ENCODE measurements at regions not wholly inside any gene's neighbourhood (a gene's known extent, or its start where the extent isn't known, plus 50 kb on each side); places are given as distances from the start of the nearest gene placed in this dataset.

GRCh38 chr2:120669121-120669952 lies 66.3 kb upstream of the GLI2 start:
- peak; percentile 64 for DNase-seq

GRCh38 chr2:120669971-120670370 lies 65.7 kb upstream of the GLI2 start:
- Mint-ChIP-seq H3K27ac (no peak overlapping the region), H3K9me3 (peaks cover 43% of the 10 kb centered on the region), H3K4me3 (no peak overlapping the region), H3K27me3 (ENCODE audit: low read depth, poor library complexity) (peaks cover 80% of the 10 kb centered on the region), H3K36me3 (ENCODE audit: low read depth) (peaks cover 19% of the 10 kb centered on the region), H3K4me1 (peaks cover 4% of the 10 kb centered on the region)
- DNase-seq = no peak
- TF ChIP-seq CTCF (IDR thresholded peaks at IDR 0.05) = no peak

More at GRCh38 chr2:120669121-120669952, 66.3 kb upstream of the GLI2 start:
- Mint-ChIP-seq H3K4me1 (peaks cover 4% of the 10 kb centered on the region), H3K4me3 (no peak overlapping the region), H3K27ac (no peak overlapping the region), H3K27me3 (ENCODE audit: low read depth, poor library complexity) (peaks cover 74% of the 10 kb centered on the region), H3K9me3 (peaks cover 50% of the 10 kb centered on the region), H3K36me3 (ENCODE audit: low read depth) (peaks cover 21% of the 10 kb centered on the region)
- peak; percentile 60 for TF ChIP-seq CTCF (IDR thresholded peaks at IDR 0.05)

- no peak overlapping the region for H3K4me3 Mint-ChIP-seq
- H3K4me1 Mint-ChIP-seq = peaks cover 4% of the 10 kb centered on the region
- H3K9me3 Mint-ChIP-seq = peaks cover 39% of the 10 kb centered on the region
- H3K27me3 Mint-ChIP-seq (ENCODE audit: low read depth, poor library complexity) = peaks cover 84% of the 10 kb centered on the region
- peaks cover 15% of the 10 kb centered on the region for H3K36me3 Mint-ChIP-seq (ENCODE audit: low read depth)
- no peak for TF ChIP-seq CTCF (IDR thresholded peaks at IDR 0.05)
- no peak overlapping the region for H3K27ac Mint-ChIP-seq
- DNase-seq = no peak
These were observed 65.3 kb upstream of the GLI2 start for GRCh38 chr2:120670371-120670770.

- Mint-ChIP-seq H3K36me3 (ENCODE audit: low read depth) (peaks cover 9% of the 10 kb centered on the region), H3K27me3 (ENCODE audit: low read depth, poor library complexity) (peaks cover 90% of the 10 kb centered on the region), H3K27ac (no peak overlapping the region), H3K9me3 (peaks cover 37% of the 10 kb centered on the region), H3K4me1 (peaks cover 4% of the 10 kb centered on the region), H3K4me3 (no peak overlapping the region)
- DNase-seq = no peak
- TF ChIP-seq CTCF (IDR thresholded peaks at IDR 0.05) = no peak
These were observed 64.7 kb upstream of the GLI2 start for GRCh38 chr2:120670771-120671480.

- TF ChIP-seq CTCF (IDR thresholded peaks at IDR 0.05) = no peak
- peaks cover 96% of the 10 kb centered on the region for H3K27me3 Mint-ChIP-seq (ENCODE audit: low read depth, poor library complexity)
- no peak overlapping the region for H3K4me3 Mint-ChIP-seq
- H3K9me3 Mint-ChIP-seq = peaks cover 20% of the 10 kb centered on the region
- no peaks in the 10 kb centered on the region for H3K36me3 Mint-ChIP-seq (ENCODE audit: low read depth)
- H3K4me1 Mint-ChIP-seq = peaks cover 4% of the 10 kb centered on the region
- H3K27ac Mint-ChIP-seq = no peak overlapping the region
- DNase-seq = no peak
These were observed 63.0 kb upstream of the GLI2 start for GRCh38 chr2:120672526-120673204.
